ENCODE measurements at regions not wholly inside any gene's neighbourhood (a gene's known extent, or its start where the extent isn't known, plus 50 kb on each side); places are given as distances from the start of the nearest gene placed in this dataset.

GRCh38 chr18:56505971-56506370, 132.4 kb downstream of the TXNL1 start:
- Histone ChIP-seq H3K4me1 (ENCODE audit: insufficient read depth, low read length, severe bottlenecking) (no peaks in the 10 kb centered on the region), H3K27ac (ENCODE audit: low read depth, low read length, poor library complexity, severe bottlenecking) (no peak overlapping the region), H2AFZ (ENCODE audit: low read length) (no peak overlapping the region), H4K20me1 (ENCODE audit: insufficient read depth, low read length) (no peaks in the 10 kb centered on the region), H3K9me3 (ENCODE audit: low read length) (no peaks in the 10 kb centered on the region), H3K9ac (ENCODE audit: low read length) (no peak overlapping the region), H3K79me2 (ENCODE audit: insufficient read depth, low read length) (no peaks in the 10 kb centered on the region), H3K9me2 (ENCODE audit: low read depth, low read length) (no peaks in the 10 kb centered on the region), H3K4me2 (ENCODE audit: low read length) (no peak overlapping the region), H3K4me3 (ENCODE audit: low read depth, low read length, poor library complexity, severe bottlenecking) (no peak overlapping the region), H3K36me3 (ENCODE audit: insufficient read depth, low read length) (no peaks in the 10 kb centered on the region), H3F3A (ENCODE audit: insufficient read depth, low read length) (no peaks in the 10 kb centered on the region), H3K27me3 (ENCODE audit: insufficient read depth, low read length) (no peaks in the 10 kb centered on the region)
- TF ChIP-seq EZH2 (IDR thresholded peaks at IDR 0.05; ENCODE audit: borderline replicate concordance, low read length) (no peak), CTCF (IDR thresholded peaks at IDR 0.05; ENCODE audit: low read length) (no peak)

- TF ChIP-seq EZH2 (IDR thresholded peaks at IDR 0.05; ENCODE audit: borderline replicate concordance, low read length) (no peak), CTCF (IDR thresholded peaks at IDR 0.05; ENCODE audit: low read length) (no peak)
- Histone ChIP-seq H3K79me2 (ENCODE audit: insufficient read depth, low read length) (no peaks in the 10 kb centered on the region), H3K27ac (ENCODE audit: low read depth, low read length, poor library complexity, severe bottlenecking) (no peak overlapping the region)
Measured at GRCh38 chr18:56505293-56505692, 133.1 kb downstream of the TXNL1 start.

GRCh38 chr18:56501896-56502295, 136.5 kb downstream of the TXNL1 start:
- H3K9me2 ChIP-seq (ENCODE audit: low read depth, low read length) = no peaks in the 10 kb centered on the region
- TF ChIP-seq EZH2 (IDR thresholded peaks at IDR 0.05; ENCODE audit: borderline replicate concordance, low read length) (no peak), CTCF (IDR thresholded peaks at IDR 0.05; ENCODE audit: low read length) (no peak)

More at GRCh38 chr18:56505293-56505692, 133.1 kb downstream of the TXNL1 start:
- no peak overlapping the region for H3K9ac ChIP-seq (ENCODE audit: low read length)
- H3K4me2 ChIP-seq (ENCODE audit: low read length) = no peak overlapping the region
- H4K20me1 ChIP-seq (ENCODE audit: insufficient read depth, low read length) = no peaks in the 10 kb centered on the region
- H2AFZ ChIP-seq (ENCODE audit: low read length) = no peak overlapping the region
- H3K4me3 ChIP-seq (ENCODE audit: low read depth, low read length, poor library complexity, severe bottlenecking) = no peak overlapping the region
- no peaks in the 10 kb centered on the region for H3F3A ChIP-seq (ENCODE audit: insufficient read depth, low read length)
- H3K36me3 ChIP-seq (ENCODE audit: insufficient read depth, low read length) = no peaks in the 10 kb centered on the region
- no peaks in the 10 kb centered on the region for H3K9me2 ChIP-seq (ENCODE audit: low read depth, low read length)
- no peaks in the 10 kb centered on the region for H3K9me3 ChIP-seq (ENCODE audit: low read length)
- no peaks in the 10 kb centered on the region for H3K4me1 ChIP-seq (ENCODE audit: insufficient read depth, low read length, severe bottlenecking)
- H3K27me3 ChIP-seq (ENCODE audit: insufficient read depth, low read length) = no peaks in the 10 kb centered on the region

More at GRCh38 chr18:56501896-56502295, 136.5 kb downstream of the TXNL1 start:
- Histone ChIP-seq H3K9ac (ENCODE audit: low read length) (no peak overlapping the region), H3K4me3 (ENCODE audit: low read depth, low read length, poor library complexity, severe bottlenecking) (no peak overlapping the region), H4K20me1 (ENCODE audit: insufficient read depth, low read length) (no peaks in the 10 kb centered on the region), H3K4me1 (ENCODE audit: insufficient read depth, low read length, severe bottlenecking) (no peaks in the 10 kb centered on the region), H3K9me3 (ENCODE audit: low read length) (no peaks in the 10 kb centered on the region), H2AFZ (ENCODE audit: low read length) (no peak overlapping the region), H3K27ac (ENCODE audit: low read depth, low read length, poor library complexity, severe bottlenecking) (no peak overlapping the region), H3F3A (ENCODE audit: insufficient read depth, low read length) (no peaks in the 10 kb centered on the region), H3K27me3 (ENCODE audit: insufficient read depth, low read length) (no peaks in the 10 kb centered on the region), H3K79me2 (ENCODE audit: insufficient read depth, low read length) (no peaks in the 10 kb centered on the region), H3K36me3 (ENCODE audit: insufficient read depth, low read length) (no peaks in the 10 kb centered on the region), H3K4me2 (ENCODE audit: low read length) (no peak overlapping the region)

Data from OCI-LY1 (cell line).